Parathyroid adenoma (tissue), 2 donors: ENCODE measurements at regions not wholly inside any gene's neighbourhood (a gene's known extent, or its start where the extent isn't known, plus 50 kb on each side); places are given as distances from the start of the nearest gene placed in this dataset.

ENCODE experiments used
- H2AFZ ChIP-seq: fragments of 300-600 bp; sonication (generic); one replicate; pipeline ENCODE4 v1.7.0; 2017; ENCODE audit warnings: antibody characterized with exemption, mild to moderate bottlenecking
- H3K27ac ChIP-seq: fragments of 300-600 bp; sonication (generic); one replicate; pipeline ENCODE4 v1.7.0; 2017
- H3K27me3 ChIP-seq: fragments of 300-600 bp; sonication (generic); one replicate; pipeline ENCODE4 v1.7.0; 2017; ENCODE audit warnings: low read length; ENCODE audit not compliant: control insufficient read depth, insufficient read depth
- H3K36me3 ChIP-seq: fragments of 300-600 bp; sonication (generic); one replicate; pipeline ENCODE4 v1.7.0; 2017; ENCODE audit warnings: low read length; ENCODE audit not compliant: control insufficient read depth, insufficient read depth
- H3K4me1 ChIP-seq: fragments of 300-600 bp; sonication (generic); one replicate; pipeline ENCODE4 v1.7.0; 2017; ENCODE audit warnings: control low read depth
- H3K4me2 ChIP-seq: fragments of 300-600 bp; sonication (generic); one replicate; pipeline ENCODE4 v1.7.0; 2017; ENCODE audit warnings: low read length
- H3K4me3 ChIP-seq: fragments of 300-600 bp; sonication (generic); one replicate; pipeline ENCODE4 v1.7.0; 2017; ENCODE audit warnings: low read depth, low read length
- H3K79me2 ChIP-seq: fragments of 300-600 bp; sonication (generic); one replicate; pipeline ENCODE4 v1.7.0; 2017; ENCODE audit warnings: control low read depth
- H3K9ac ChIP-seq: fragments of 300-600 bp; sonication (generic); one replicate; pipeline ENCODE4 v1.7.0; 2017; ENCODE audit warnings: mild to moderate bottlenecking
- H3K9me3 ChIP-seq: fragments of 300-600 bp; sonication (generic); one replicate; pipeline ENCODE4 v1.7.0; 2017; ENCODE audit warnings: low read length; ENCODE audit not compliant: control insufficient read depth
- TF ChIP-seq, protein P1 (sequence below): fragments of 300-600 bp; sonication (generic); IDR thresholded peaks from one replicate; pipeline ENCODE4 v1.7.0; 2017; ENCODE audit warnings: antibody characterized with exemption, mild to moderate bottlenecking
- donor health status: primary hyperparathyroidism.

DNA sequence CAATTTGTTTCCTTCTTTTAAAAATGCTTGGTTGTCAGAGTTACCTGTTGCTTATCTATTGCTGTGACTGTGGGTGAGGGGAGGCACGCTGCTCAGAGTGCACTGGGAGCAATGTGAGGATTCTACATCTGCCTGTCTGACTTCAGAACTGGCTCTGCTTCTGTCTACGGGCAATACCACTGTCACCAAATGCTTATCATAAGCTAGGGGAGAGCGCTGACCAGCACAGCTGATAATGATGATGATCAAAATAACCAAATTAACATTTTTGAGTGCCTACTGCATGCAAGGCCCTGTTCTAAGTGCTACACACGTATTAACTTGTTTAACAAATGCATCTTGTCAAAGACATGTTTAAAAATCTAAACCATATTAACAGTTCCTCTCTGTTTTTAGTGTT is 79.2 kb upstream of the TPRG1 start:
- Histone ChIP-seq H3K4me3 (no peak overlapping the region), H3K79me2 (no peaks in the 10 kb centered on the region), H2AFZ (no peak overlapping the region), H3K36me3 (no peaks in the 10 kb centered on the region), H3K27me3 (no peaks in the 10 kb centered on the region), H3K4me2 (no peak overlapping the region), H3K27ac (no peak overlapping the region), H3K9me3 (no peaks in the 10 kb centered on the region), H3K9ac (no peak overlapping the region), H3K4me1 (no peaks in the 10 kb centered on the region)
- TF ChIP-seq, protein P1, sequence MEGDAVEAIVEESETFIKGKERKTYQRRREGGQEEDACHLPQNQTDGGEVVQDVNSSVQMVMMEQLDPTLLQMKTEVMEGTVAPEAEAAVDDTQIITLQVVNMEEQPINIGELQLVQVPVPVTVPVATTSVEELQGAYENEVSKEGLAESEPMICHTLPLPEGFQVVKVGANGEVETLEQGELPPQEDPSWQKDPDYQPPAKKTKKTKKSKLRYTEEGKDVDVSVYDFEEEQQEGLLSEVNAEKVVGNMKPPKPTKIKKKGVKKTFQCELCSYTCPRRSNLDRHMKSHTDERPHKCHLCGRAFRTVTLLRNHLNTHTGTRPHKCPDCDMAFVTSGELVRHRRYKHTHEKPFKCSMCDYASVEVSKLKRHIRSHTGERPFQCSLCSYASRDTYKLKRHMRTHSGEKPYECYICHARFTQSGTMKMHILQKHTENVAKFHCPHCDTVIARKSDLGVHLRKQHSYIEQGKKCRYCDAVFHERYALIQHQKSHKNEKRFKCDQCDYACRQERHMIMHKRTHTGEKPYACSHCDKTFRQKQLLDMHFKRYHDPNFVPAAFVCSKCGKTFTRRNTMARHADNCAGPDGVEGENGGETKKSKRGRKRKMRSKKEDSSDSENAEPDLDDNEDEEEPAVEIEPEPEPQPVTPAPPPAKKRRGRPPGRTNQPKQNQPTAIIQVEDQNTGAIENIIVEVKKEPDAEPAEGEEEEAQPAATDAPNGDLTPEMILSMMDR, result no peak

DNA sequence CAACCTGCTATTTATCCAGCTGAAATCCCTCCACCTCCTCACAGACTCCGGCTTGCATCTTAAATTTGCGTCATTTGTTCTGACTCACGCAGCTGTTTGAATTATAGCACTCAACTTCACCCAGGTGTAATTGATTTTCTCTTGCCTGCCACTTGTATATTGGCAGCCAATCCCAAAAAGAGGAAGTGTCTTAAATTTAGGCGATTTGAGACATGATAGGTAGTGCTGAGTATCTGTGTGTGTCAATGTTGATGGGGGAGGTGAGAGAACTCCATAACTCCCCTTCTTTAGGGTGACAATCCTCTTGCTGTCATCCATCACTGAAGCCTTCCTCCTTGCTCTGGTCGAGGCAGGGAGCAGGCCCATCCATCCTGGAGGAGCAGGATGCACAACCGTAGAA is 77.2 kb upstream of the TPRG1 start:
- no peak overlapping the region for H2AFZ ChIP-seq
- H3K9ac ChIP-seq, result no peak overlapping the region

DNA sequence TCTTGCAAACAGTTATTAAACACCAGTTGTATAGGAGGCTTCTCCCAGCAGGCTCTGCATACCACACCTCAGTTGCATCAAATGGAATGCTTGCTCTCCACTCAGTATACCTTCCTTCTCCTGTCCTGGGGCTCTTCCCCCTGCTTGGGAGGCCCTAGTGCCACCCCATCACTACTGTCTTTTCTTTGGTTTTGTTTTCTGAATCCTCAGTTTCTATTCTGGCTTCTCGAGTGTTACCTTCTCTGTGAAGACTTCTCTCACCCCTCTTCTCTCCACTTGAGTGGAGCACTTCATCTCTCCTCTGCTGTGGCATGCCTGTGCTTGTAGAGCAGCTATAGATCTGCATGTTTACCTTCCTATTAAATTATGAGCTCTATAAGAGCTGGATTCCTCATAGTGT is 75.7 kb upstream of the TPRG1 start:
- H3K79me2 ChIP-seq, result no peaks in the 10 kb centered on the region
- no peaks in the 10 kb centered on the region for H3K36me3 ChIP-seq
- H3K4me1 ChIP-seq, result no peaks in the 10 kb centered on the region
- H2AFZ ChIP-seq, result no peak overlapping the region
- H3K9me3 ChIP-seq, result no peaks in the 10 kb centered on the region
- H3K27ac ChIP-seq, result no peak overlapping the region
- H3K9ac ChIP-seq, result no peak overlapping the region
- no peak overlapping the region for H3K4me2 ChIP-seq
- TF ChIP-seq, protein P1, result no peak
- no peaks in the 10 kb centered on the region for H3K27me3 ChIP-seq
- no peak overlapping the region for H3K4me3 ChIP-seq

More for the DNA sequence above, 77.2 kb upstream of the TPRG1 start:
- no peak overlapping the region for H3K4me2 ChIP-seq
- no peaks in the 10 kb centered on the region for H3K27me3 ChIP-seq
- no peaks in the 10 kb centered on the region for H3K9me3 ChIP-seq
- H3K79me2 ChIP-seq, result no peaks in the 10 kb centered on the region
- TF ChIP-seq, protein P1, result no peak
- H3K4me3 ChIP-seq, result no peak overlapping the region
- H3K27ac ChIP-seq, result no peak overlapping the region
- no peaks in the 10 kb centered on the region for H3K36me3 ChIP-seq
- no peaks in the 10 kb centered on the region for H3K4me1 ChIP-seq

DNA sequence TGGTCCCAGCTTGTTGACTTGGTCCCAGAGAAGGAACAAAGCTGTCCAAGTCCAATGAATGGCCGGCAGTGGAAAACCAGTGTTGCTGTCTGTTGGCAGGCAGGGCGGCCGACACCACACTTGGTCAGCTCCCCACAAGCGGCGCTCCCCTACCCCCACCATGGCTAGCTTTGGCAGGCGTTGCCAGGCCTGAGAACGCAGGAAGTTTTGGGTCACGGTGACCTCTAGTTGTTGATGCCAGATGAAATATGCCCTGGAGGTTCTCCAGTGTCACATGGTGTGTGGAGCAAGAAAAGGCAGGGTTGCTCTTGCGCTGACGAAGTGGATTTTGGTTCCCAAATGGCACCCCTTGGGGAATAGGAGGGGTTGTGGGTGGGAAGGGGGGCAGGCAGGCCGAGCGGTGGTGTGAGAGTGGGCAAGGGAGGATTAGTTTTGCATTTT is 72.7 kb upstream of the TPRG1 start:
- H2AFZ ChIP-seq, result no peak overlapping the region
- no peaks in the 10 kb centered on the region for H3K4me1 ChIP-seq
- H3K9me3 ChIP-seq, result no peaks in the 10 kb centered on the region
- TF ChIP-seq, protein P1, result no peak
- H3K9ac ChIP-seq, result no peak overlapping the region
- H3K79me2 ChIP-seq, result no peaks in the 10 kb centered on the region
- H3K4me2 ChIP-seq, result no peak overlapping the region
- H3K27ac ChIP-seq, result no peak overlapping the region
- no peak overlapping the region for H3K4me3 ChIP-seq
- H3K27me3 ChIP-seq, result no peaks in the 10 kb centered on the region
- H3K36me3 ChIP-seq, result no peaks in the 10 kb centered on the region

DNA sequence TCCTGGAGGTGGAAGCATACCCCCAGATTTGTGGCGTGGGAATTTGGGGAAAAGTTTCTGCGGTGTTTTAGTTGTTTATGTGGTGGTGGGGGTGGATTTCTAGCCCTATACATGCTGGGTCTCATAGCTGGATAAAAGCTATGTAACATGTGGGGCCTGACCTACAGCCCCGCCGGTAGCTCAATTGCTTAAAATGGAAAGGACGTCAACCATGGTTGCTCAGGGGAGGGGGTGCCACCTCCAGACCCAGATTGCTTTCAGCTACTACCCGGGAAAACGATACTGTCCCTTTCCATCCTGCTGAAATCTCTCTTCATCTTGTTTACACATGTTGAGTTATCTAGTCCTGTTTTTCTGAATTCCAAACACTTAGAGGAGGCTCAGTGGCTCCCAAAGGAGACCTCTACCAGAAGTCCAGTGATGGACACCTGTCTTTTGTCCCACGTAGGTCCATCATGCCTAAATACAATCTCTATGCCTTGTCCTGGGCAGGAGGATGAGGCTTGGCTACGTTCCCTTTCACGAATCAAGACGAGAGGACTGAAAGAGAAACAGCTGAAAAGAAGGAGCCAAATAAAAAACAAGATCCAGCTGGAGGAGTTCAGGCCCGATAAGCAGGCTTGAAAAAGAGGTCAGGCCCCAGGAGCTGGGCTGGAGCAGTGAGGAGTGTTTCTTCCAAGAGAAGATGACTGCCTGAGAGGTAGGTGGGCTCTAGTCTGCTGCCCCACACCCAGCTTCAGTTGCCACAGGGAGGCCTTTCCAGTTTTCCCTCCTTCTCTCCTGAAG is 72.1 kb upstream of the TPRG1 start:
- Histone ChIP-seq H3K9me3 (no peaks in the 10 kb centered on the region), H3K36me3 (no peaks in the 10 kb centered on the region), H3K9ac (no peak overlapping the region), H2AFZ (no peak overlapping the region), H3K4me3 (no peak overlapping the region), H3K4me1 (no peaks in the 10 kb centered on the region), H3K4me2 (no peak overlapping the region), H3K79me2 (no peaks in the 10 kb centered on the region), H3K27me3 (no peaks in the 10 kb centered on the region), H3K27ac (no peak overlapping the region)
- TF ChIP-seq, protein P1, result no peak
